Cardiac muscle cell (in vitro differentiated cells and primary cell): ENCODE measurements at regions not wholly inside any gene's neighbourhood (a gene's known extent, or its start where the extent isn't known, plus 50 kb on each side); places are given as distances from the start of the nearest gene placed in this dataset.
"Not testable (repeated sequence)": the region's sequence is repeated elsewhere in the genome, so short reads cannot be mapped to it uniquely, and the experiment has no call there.

Experiments used
- DNase-seq, 2 donors: peaks; one replicate each; pipeline versions ENCODE4 v3.0.0 to v3.0.0-alpha.2; 2010 to 2017; ENCODE audit warnings: low read depth in 1 of 2, low spot score in 1 of 2
- H3K27ac ChIP-seq: fragments of 200-600 bp; sonication (generic); 2 replicates; pipeline ENCODE4 v1.5.1; 2016
- H3K27me3 ChIP-seq: fragments of 200-600 bp; sonication (generic); 2 replicates; pipeline ENCODE4 v1.6.0; 2016; ENCODE audit warnings: control low read depth
- H3K36me3 ChIP-seq: fragments of 200-600 bp; sonication (generic); 2 replicates; pipeline ENCODE4 v1.5.1; 2016; ENCODE audit warnings: control low read depth
- H3K4me1 ChIP-seq: fragments of 200-600 bp; sonication (generic); 2 replicates; pipeline ENCODE4 v1.8.1; 2017; ENCODE audit warnings: low read depth, mild to moderate bottlenecking, mixed run types
- H3K4me3 ChIP-seq: fragments of 200-600 bp; sonication (generic); 2 replicates; pipeline ENCODE4 v1.5.1; 2016; ENCODE audit warnings: mild to moderate bottlenecking
- H3K9me3 ChIP-seq: fragments of 200-600 bp; sonication (generic); 2 replicates; pipeline ENCODE4 v1.5.1; 2017; ENCODE audit warnings: low read depth, mild to moderate bottlenecking, control low read depth
- TF ChIP-seq, protein P1 (sequence below): IDR thresholded peaks from 2 replicates; pipeline ENCODE4 v1.5.1; 2012; ENCODE audit warnings: low read depth, mild to moderate bottlenecking, low read length

GRCh38 chr14:56998728-56999127, 188.4 kb upstream of the OTX2 start:
- DNase-seq, result no peak
- Histone ChIP-seq H3K27ac (no peak overlapping the region), H3K36me3 (no peaks in the 10 kb centered on the region), H3K4me3 (no peak overlapping the region), H3K27me3 (no peaks in the 10 kb centered on the region), H3K4me1 (no peaks in the 10 kb centered on the region), H3K9me3 (no peaks in the 10 kb centered on the region)
- TF ChIP-seq, protein P1, sequence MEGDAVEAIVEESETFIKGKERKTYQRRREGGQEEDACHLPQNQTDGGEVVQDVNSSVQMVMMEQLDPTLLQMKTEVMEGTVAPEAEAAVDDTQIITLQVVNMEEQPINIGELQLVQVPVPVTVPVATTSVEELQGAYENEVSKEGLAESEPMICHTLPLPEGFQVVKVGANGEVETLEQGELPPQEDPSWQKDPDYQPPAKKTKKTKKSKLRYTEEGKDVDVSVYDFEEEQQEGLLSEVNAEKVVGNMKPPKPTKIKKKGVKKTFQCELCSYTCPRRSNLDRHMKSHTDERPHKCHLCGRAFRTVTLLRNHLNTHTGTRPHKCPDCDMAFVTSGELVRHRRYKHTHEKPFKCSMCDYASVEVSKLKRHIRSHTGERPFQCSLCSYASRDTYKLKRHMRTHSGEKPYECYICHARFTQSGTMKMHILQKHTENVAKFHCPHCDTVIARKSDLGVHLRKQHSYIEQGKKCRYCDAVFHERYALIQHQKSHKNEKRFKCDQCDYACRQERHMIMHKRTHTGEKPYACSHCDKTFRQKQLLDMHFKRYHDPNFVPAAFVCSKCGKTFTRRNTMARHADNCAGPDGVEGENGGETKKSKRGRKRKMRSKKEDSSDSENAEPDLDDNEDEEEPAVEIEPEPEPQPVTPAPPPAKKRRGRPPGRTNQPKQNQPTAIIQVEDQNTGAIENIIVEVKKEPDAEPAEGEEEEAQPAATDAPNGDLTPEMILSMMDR, result no peak

GRCh38 chr14:56996721-56997399, 186.6 kb upstream of the OTX2 start:
- no peak overlapping the region for H3K4me3 ChIP-seq
- no peaks in the 10 kb centered on the region for H3K27me3 ChIP-seq
- H3K4me1 ChIP-seq, result no peaks in the 10 kb centered on the region
- TF ChIP-seq, protein P1, result no peak
- H3K27ac ChIP-seq, result no peak overlapping the region
- H3K9me3 ChIP-seq, result no peaks in the 10 kb centered on the region
- H3K36me3 ChIP-seq, result no peaks in the 10 kb centered on the region
- no peak for DNase-seq

DNA sequence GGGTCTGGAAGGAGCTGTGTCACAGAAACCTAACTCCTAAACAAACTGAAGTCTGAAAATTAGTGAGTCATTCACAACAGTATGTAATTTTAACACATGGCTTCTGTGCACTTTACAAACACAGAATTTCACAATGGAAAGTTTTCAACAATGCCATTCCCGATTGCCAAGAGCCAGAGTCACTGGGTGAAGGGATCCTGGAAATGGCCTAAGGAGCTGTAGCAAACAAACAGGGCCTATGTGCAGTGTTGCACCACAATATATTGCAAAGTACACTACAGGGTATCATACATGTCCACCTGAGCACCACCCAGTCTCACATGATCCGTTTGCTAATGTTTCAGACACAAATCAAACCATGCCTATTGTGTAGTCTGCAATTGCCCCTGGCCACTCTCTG, 184.7 kb upstream of the OTX2 start:
- Histone ChIP-seq H3K27me3 (no peaks in the 10 kb centered on the region), H3K36me3 (no peaks in the 10 kb centered on the region), H3K4me1 (no peaks in the 10 kb centered on the region), H3K9me3 (no peaks in the 10 kb centered on the region), H3K4me3 (no peak overlapping the region), H3K27ac (no peak overlapping the region)
- TF ChIP-seq, protein P1, result no peak
- no peak for DNase-seq

DNA sequence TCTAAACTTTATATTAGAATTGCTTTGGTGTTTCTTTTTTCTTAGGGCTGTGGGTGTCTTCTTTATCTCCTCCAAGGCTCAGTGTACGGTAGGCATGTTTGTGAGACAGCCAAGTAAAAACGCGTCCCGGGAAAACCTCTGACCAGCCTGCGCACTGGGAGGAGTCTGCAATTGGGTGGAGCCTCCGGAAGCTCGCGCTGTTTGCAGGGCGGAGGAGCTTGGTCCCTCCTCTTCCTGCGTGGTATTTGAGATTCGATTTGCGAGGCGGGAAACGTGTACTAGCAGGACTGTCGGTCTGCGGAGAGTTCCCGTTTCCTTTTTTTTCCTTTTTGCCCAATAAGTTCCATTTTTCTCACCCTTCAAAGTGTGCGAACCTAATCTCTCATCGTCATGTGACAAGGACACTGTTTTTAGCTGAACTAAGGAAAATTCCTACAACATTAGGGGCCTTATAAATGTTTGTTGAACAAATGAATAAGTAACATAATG, 182.1 kb upstream of the OTX2 start:
- no peaks in the 10 kb centered on the region for H3K36me3 ChIP-seq
- TF ChIP-seq, protein P1, result no peak
- H3K4me1 ChIP-seq, result peaks cover 5% of the 10 kb centered on the region
- H3K27me3 ChIP-seq, result no peaks in the 10 kb centered on the region
- DNase-seq, result no peak
- H3K9me3 ChIP-seq, result no peaks in the 10 kb centered on the region
- no peak overlapping the region for H3K27ac ChIP-seq
- H3K4me3 ChIP-seq, result no peak overlapping the region

DNA sequence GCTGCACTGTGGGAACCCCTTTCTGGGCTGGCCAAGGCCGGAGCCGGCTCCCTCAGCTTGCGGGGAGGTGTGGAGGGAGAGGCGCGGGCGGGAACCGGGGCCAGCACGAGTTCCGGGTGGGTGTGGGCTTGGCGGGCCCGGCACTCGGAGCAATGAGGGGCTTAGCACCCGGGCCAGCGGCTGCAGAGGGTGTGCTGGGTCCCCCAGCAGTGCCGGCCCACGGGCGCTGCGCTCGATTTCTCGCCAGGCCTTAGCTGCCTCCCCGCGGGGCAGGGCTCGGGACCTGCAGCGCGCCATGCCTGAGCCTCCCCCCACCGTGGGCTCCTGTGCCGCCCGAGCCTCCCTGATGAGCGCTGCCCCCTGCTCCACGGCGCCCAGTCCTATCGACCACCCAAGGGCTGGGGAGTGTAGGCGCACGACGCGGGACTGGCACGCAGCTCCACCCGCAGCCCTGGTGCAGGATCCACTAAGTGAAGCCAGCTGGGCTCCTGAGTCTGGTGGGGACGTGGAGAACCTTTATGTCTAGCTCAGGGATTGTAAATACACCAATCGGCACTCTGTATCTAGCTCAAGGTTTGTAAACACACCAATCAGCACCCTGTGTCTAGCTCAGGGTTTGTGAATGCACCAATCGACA, 180.8 kb upstream of the OTX2 start:
- not testable (repeated sequence) for DNase-seq, H3K36me3 ChIP-seq, H3K4me3 ChIP-seq, H3K9me3 ChIP-seq, H3K4me1 ChIP-seq, H3K27me3 ChIP-seq, H3K27ac ChIP-seq

DNA sequence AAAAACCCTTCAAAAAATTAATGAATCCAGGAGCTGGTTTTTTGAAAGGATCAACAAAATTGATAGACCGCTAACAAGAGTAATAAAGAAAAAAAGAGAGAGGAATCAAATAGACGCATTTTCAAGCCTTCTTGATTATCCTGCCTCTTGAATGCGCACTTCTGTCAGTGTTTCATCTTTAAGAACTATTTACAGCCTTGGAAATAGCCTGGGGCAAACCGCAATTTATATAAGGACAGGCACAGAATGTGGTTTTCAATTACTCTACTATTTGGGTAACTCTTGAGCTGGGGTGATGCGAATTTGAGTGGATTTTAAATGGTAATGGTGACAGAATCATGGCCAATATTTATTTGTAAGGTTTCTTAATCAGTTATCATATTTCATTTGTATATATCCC, 179.1 kb upstream of the OTX2 start:
- Histone ChIP-seq H3K27me3 (no peaks in the 10 kb centered on the region), H3K4me3 (no peak overlapping the region), H3K4me1 (peaks cover 6% of the 10 kb centered on the region), H3K27ac (no peak overlapping the region), H3K36me3 (no peaks in the 10 kb centered on the region), H3K9me3 (no peaks in the 10 kb centered on the region)
- TF ChIP-seq, protein P1, result no peak
- DNase-seq, result no peak
